ENCODE measurements at regions not wholly inside any gene's neighbourhood (a gene's known extent, or its start where the extent isn't known, plus 50 kb on each side); places are given as distances from the start of the nearest gene placed in this dataset.
"Not testable (repeated sequence)": the region's sequence is repeated elsewhere in the genome, so short reads cannot be mapped to it uniquely, and the experiment has no call there.

GRCh38 chr4:162972661-162973330, 193.9 kb downstream of the NAF1 start:
- Mint-ChIP-seq H3K4me3 (no peak overlapping the region), H3K27ac (no peak overlapping the region), H3K4me1 (ENCODE audit: low read depth) (no peaks in the 10 kb centered on the region), H3K27me3 (ENCODE audit: low read depth) (no peaks in the 10 kb centered on the region), H3K9me3 (no peaks in the 10 kb centered on the region), H3K36me3 (ENCODE audit: low read depth) (no peaks in the 10 kb centered on the region)
- no peak for DNase-seq (ENCODE audit: low spot score)

DNA sequence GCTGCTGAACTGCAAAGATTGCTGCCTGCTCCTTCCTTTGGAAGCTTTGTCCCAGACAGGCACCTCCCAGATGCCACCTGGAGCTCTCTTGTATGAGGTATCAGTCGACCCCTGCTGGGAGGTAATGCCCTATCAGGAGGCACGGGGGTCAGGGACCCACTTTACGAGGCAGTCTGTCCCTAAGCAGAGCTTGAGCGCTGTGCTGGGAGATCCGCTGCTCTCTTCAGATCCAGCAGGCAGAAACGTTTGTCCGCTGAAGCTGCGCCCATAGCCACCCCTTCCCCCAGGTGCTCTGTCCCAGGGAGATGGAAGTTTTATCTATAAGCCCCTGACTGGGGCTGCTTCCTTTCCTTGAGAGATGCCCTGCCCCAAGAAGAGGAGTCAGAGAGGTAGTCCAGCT, 197.5 kb downstream of the NAF1 start:
- no peak for DNase-seq (ENCODE audit: low spot score)
- no peak overlapping the region for H3K4me3 Mint-ChIP-seq
- H3K9me3 Mint-ChIP-seq: peaks cover 12% of the 10 kb centered on the region
- no peak overlapping the region for H3K27ac Mint-ChIP-seq
- no peaks in the 10 kb centered on the region for H3K4me1 Mint-ChIP-seq (ENCODE audit: low read depth)
- H3K27me3 Mint-ChIP-seq (ENCODE audit: low read depth): no peaks in the 10 kb centered on the region
- H3K36me3 Mint-ChIP-seq (ENCODE audit: low read depth): no peaks in the 10 kb centered on the region

GRCh38 chr4:162965978-162966377, 200.7 kb downstream of the NAF1 start:
- not testable (repeated sequence) for H3K4me3 Mint-ChIP-seq; H3K27me3 Mint-ChIP-seq (ENCODE audit: low read depth); H3K4me1 Mint-ChIP-seq (ENCODE audit: low read depth); H3K36me3 Mint-ChIP-seq (ENCODE audit: low read depth); H3K27ac Mint-ChIP-seq; DNase-seq (ENCODE audit: low spot score)
- peaks cover 12% of the 10 kb centered on the region for H3K9me3 Mint-ChIP-seq

GRCh38 chr4:162959046-162959445, 207.6 kb downstream of the NAF1 start:
- Mint-ChIP-seq H3K4me3 (no peak overlapping the region), H3K4me1 (ENCODE audit: low read depth) (no peaks in the 10 kb centered on the region), H3K27me3 (ENCODE audit: low read depth) (no peaks in the 10 kb centered on the region), H3K36me3 (ENCODE audit: low read depth) (no peaks in the 10 kb centered on the region), H3K9me3 (no peaks in the 10 kb centered on the region), H3K27ac (no peak overlapping the region)
- no peak for DNase-seq (ENCODE audit: low spot score)

GRCh38 chr4:162957521-162958143, 209.1 kb downstream of the NAF1 start:
- no peaks in the 10 kb centered on the region for H3K9me3 Mint-ChIP-seq
- no peak for DNase-seq (ENCODE audit: low spot score)
- H3K4me1 Mint-ChIP-seq (ENCODE audit: low read depth): no peaks in the 10 kb centered on the region
- H3K36me3 Mint-ChIP-seq (ENCODE audit: low read depth): no peaks in the 10 kb centered on the region
- no peak overlapping the region for H3K27ac Mint-ChIP-seq
- H3K4me3 Mint-ChIP-seq: no peak overlapping the region
- H3K27me3 Mint-ChIP-seq (ENCODE audit: low read depth): no peaks in the 10 kb centered on the region

GRCh38 chr4:162954976-162955375, 211.7 kb downstream of the NAF1 start:
- Mint-ChIP-seq H3K27me3 (ENCODE audit: low read depth) (no peaks in the 10 kb centered on the region), H3K4me1 (ENCODE audit: low read depth) (no peaks in the 10 kb centered on the region), H3K27ac (no peak overlapping the region), H3K9me3 (no peaks in the 10 kb centered on the region), H3K4me3 (no peak overlapping the region), H3K36me3 (ENCODE audit: low read depth) (no peaks in the 10 kb centered on the region)
- no peak for DNase-seq (ENCODE audit: low spot score)

DNA sequence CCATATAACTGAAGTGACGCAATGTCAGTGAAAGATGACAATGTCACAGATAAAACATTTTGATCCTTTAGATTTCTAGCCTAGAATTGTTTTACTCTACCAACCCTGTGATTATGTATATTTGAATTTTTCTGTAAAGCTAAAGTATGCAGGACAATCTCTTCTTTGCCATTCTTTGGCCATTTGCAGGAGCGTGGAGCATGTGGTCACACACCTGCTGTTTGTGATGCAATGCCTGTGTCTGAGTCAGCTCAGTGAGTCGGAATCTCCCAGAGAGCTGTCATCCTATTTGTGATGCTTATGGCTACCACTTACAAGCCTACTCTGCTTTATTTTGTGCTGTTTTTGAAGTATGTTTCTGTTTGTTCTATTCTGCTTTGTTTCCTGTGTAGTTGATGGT, 214.5 kb downstream of the NAF1 start:
- Mint-ChIP-seq H3K27me3 (ENCODE audit: low read depth) (no peaks in the 10 kb centered on the region), H3K4me3 (no peak overlapping the region), H3K36me3 (ENCODE audit: low read depth) (no peaks in the 10 kb centered on the region), H3K9me3 (no peaks in the 10 kb centered on the region), H3K4me1 (ENCODE audit: low read depth) (no peaks in the 10 kb centered on the region), H3K27ac (no peak overlapping the region)
- DNase-seq (ENCODE audit: low spot score): no peak

DNA sequence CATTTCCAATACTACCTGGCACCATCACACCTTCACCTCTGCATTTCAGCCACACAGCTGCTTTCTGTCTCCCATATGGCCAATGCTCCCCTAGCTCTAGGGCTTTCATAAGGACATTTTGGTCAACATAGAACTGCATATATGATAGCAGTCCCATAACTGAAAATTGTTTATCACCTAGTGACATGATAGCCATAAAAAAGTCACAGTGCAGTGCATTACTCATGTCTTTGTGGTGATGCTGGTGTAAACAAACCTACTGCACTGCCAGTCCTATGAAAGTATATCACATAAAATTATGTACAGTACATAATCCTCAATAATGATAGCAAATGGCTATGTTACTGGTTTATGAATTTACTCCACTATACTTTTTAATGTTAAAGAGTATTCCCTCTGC, 221.0 kb downstream of the NAF1 start:
- Mint-ChIP-seq H3K4me1 (ENCODE audit: low read depth) (no peaks in the 10 kb centered on the region), H3K27ac (no peak overlapping the region), H3K9me3 (no peaks in the 10 kb centered on the region), H3K4me3 (no peak overlapping the region), H3K36me3 (ENCODE audit: low read depth) (no peaks in the 10 kb centered on the region), H3K27me3 (ENCODE audit: low read depth) (no peaks in the 10 kb centered on the region)
- DNase-seq (ENCODE audit: low spot score): no peak

- no peak for DNase-seq (ENCODE audit: low spot score)
- no peak overlapping the region for H3K27ac Mint-ChIP-seq
- H3K4me3 Mint-ChIP-seq: no peak overlapping the region
- H3K27me3 Mint-ChIP-seq (ENCODE audit: low read depth): no peaks in the 10 kb centered on the region
- H3K4me1 Mint-ChIP-seq (ENCODE audit: low read depth): no peaks in the 10 kb centered on the region
- no peaks in the 10 kb centered on the region for H3K36me3 Mint-ChIP-seq (ENCODE audit: low read depth)
- no peaks in the 10 kb centered on the region for H3K9me3 Mint-ChIP-seq
Observed at GRCh38 chr4:162943263-162943662, 223.4 kb downstream of the NAF1 start.

DNA sequence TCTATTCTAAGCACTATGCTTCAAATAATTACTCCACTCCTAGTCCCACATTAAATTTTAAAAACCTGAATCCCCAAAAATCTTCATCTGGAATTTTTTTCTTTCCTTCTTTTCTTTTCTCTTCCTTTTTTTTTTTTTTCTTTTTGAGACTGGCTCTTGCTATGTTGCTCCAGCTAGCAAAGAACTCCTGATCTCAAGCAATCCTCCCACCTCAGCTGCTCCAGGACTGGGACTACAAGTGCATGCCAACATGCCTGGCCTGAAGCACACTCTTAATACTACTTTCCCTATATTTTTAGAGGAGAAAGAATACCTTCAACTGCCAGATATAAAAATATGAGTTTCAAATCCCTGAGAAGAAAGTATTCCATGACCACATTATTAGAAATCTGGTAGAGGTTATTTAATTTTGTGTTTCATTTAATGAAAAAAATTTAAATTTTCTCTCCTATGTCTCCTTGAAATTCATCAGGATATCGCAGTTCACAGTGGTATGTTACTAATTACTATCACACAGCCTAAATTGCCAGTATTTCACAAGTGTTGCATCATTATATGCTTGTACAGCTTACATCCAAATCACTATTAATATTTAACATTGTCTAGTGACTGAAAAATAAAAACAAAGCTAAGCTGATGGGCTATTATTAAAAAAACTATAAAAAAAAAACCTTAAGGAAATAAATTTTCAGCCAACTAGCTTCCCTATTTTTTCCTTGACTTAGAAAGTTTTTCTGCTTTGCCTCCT, 227.8 kb downstream of the NAF1 start:
- H3K4me3 Mint-ChIP-seq: no peak overlapping the region
- no peaks in the 10 kb centered on the region for H3K4me1 Mint-ChIP-seq (ENCODE audit: low read depth)
- H3K27ac Mint-ChIP-seq: no peak overlapping the region
- H3K9me3 Mint-ChIP-seq: no peaks in the 10 kb centered on the region
- DNase-seq (ENCODE audit: low spot score): no peak
- H3K27me3 Mint-ChIP-seq (ENCODE audit: low read depth): no peaks in the 10 kb centered on the region
- no peaks in the 10 kb centered on the region for H3K36me3 Mint-ChIP-seq (ENCODE audit: low read depth)

- H3K4me3 Mint-ChIP-seq: no peak overlapping the region
Observed at GRCh38 chr4:162935214-162935613, 231.5 kb downstream of the NAF1 start.

DNA sequence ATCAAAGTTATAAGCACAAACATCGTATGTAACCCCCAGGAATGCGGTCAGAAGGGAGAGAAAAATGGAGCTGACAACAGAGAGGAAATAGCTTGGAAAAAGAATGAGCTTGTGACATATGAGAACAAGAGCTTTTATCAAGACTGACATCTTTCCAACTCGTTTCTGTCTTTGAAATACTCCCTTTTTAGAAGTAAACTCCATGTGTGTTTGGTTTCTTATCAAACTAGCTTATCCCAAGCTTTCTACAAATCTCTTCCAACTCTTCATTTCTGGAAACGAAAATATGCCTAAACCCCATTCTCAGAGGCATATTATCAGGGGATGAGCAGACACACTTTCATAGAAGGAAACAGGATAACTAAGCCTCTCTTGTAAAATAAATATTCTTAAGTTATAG, 235.4 kb downstream of the NAF1 start:
- DNase-seq (ENCODE audit: low spot score): no peak
- H3K27me3 Mint-ChIP-seq (ENCODE audit: low read depth): no peaks in the 10 kb centered on the region
- no peaks in the 10 kb centered on the region for H3K4me1 Mint-ChIP-seq (ENCODE audit: low read depth)
- no peaks in the 10 kb centered on the region for H3K36me3 Mint-ChIP-seq (ENCODE audit: low read depth)
- no peak overlapping the region for H3K27ac Mint-ChIP-seq
- no peak overlapping the region for H3K4me3 Mint-ChIP-seq
- H3K9me3 Mint-ChIP-seq: no peaks in the 10 kb centered on the region

More at GRCh38 chr4:162935214-162935613, 231.5 kb downstream of the NAF1 start:
- DNase-seq (ENCODE audit: low spot score): no peak
- H3K4me1 Mint-ChIP-seq (ENCODE audit: low read depth): no peaks in the 10 kb centered on the region
- H3K9me3 Mint-ChIP-seq: no peaks in the 10 kb centered on the region
- H3K36me3 Mint-ChIP-seq (ENCODE audit: low read depth): no peaks in the 10 kb centered on the region
- H3K27ac Mint-ChIP-seq: no peak overlapping the region
- no peaks in the 10 kb centered on the region for H3K27me3 Mint-ChIP-seq (ENCODE audit: low read depth)

DNA sequence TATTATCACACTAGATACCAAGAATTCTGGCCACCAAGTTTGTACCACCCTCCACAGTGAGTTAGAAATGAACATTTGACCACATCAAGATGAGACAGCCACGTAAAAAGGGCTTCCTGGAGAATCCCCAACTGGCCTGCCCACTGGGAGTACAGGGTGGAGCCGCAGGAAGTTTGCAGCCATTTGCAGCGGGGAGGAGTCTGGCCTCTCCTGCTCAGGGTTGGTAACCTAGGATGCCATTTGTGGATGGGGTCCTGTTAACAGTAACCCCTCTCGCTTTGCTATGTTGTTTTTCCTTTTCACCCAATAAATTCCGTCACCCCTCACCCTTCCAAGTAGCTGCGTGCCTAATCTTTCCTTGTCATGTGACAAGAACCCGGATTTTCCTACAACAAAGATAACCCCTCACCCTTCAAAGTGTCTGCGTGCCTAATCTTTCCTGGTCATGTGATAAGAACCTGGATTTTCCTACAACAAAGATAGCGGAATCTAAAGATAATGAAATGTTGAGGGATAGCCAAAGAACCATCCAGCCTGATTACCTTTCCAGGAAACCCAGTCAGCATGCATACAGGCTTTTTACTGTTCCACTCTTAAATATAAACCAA, 245.4 kb downstream of the NAF1 start:
- no peaks in the 10 kb centered on the region for H3K4me1 Mint-ChIP-seq (ENCODE audit: low read depth)
- H3K36me3 Mint-ChIP-seq (ENCODE audit: low read depth): no peaks in the 10 kb centered on the region
- no peak for DNase-seq (ENCODE audit: low spot score)
- no peak overlapping the region for H3K4me3 Mint-ChIP-seq
- no peaks in the 10 kb centered on the region for H3K9me3 Mint-ChIP-seq
- H3K27me3 Mint-ChIP-seq (ENCODE audit: low read depth): no peaks in the 10 kb centered on the region
- H3K27ac Mint-ChIP-seq: no peak overlapping the region

- DNase-seq (ENCODE audit: low spot score): no peak
- no peaks in the 10 kb centered on the region for H3K9me3 Mint-ChIP-seq
- H3K27ac Mint-ChIP-seq: no peak overlapping the region
- no peaks in the 10 kb centered on the region for H3K36me3 Mint-ChIP-seq (ENCODE audit: low read depth)
- H3K27me3 Mint-ChIP-seq (ENCODE audit: low read depth): no peaks in the 10 kb centered on the region
- H3K4me3 Mint-ChIP-seq: no peak overlapping the region
- H3K4me1 Mint-ChIP-seq (ENCODE audit: low read depth): no peaks in the 10 kb centered on the region
Observed at GRCh38 chr4:162920649-162921048, 246.0 kb downstream of the NAF1 start.
